ENCODE measurements at regions not wholly inside any gene's neighbourhood (a gene's known extent, or its start where the extent isn't known, plus 50 kb on each side); places are given as distances from the start of the nearest gene placed in this dataset.

DNA sequence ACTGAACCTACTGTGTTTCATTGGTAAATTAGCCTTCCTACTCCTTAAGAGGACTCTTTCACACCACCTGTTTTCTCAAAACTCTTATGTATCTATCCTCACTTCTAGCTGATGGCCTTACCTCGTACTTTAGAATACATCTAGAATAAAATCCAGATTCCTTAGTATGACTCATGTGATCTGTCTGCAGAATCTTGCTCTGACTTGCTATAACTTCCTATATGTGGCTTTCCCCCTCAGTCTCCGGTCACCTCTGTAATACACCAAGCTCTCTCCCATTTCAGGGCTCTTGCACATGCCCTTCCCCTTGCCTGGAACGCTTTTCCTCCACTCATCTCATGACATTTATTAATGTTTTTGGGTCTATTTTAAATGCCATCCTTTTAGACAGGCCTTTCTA is 95.6 kb upstream of the LHCGR start:
- DNase-seq: no peak

DNA sequence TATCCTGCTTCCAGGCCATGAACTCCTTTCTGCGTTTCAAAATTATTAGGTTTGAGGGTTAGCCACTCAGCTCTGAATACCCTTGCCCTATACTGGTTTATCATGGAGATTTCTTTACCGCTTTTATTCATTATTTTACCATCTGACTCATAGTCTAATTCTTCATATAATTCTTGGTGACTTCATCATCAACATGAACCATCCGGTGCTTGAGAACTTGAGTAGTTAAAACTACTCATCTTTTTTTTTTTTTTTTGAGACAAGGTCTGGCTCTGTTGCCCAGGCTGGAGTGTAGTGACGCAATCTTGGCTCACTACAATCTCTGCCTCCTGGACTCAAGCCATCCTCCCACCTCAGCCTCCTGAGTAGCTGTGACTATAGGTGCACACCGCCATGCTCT is 94.2 kb upstream of the LHCGR start:
- DNase-seq: no peak

DNA sequence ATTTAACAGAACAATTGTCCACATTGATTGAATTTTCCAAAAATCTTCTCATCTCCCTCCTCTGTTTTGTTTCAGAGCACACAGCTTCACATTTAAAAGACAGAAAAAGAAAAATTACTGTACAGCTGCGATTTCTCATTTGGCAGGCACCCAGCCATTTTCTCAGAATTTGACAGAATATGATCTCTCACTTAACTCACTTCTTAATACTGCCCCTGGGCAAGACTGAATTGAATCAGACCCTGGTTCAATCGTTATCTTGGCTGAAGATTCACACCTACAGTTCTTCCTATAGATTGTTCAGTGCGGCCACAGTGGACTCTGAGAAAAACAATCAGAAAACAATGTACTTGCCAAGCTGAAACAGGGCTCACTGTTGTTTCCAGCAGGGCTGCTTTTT is 90.2 kb upstream of the LHCGR start:
- DNase-seq: no peak

DNA sequence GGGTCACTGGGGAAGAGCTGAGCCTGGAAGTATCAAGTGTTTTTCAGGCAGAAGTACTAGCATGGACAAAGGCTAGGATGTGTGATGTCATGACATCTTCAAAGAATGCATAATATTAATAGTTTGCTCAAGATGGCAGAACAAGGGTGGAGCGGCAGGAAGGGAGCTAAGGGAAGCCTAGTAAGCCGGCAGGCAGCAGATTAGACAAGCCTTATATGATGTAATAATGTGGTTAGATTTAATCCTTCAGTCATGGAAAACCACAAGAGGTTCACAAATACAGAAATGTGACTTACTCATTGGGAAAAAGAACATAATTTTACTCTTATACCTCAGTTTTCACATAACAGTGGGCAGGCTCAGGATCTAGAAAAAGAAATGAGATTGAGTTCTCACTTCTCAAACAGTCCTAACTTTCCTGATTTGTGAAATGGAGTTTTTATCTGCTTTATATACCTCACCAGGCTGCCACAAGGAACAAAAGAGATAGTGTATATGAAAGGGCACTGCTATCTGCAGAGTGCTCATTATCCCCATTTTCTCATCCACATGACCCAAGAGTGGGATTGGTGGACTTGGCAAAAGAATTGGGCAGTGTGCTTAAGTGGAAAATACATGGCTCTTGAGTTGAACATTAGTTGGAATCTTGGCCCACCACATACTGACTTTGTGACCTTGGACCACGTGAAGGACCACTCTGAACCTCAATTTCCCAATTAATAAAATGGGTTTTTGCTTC is 89.1 kb upstream of the LHCGR start:
- peak; percentile 4 for DNase-seq

DNA sequence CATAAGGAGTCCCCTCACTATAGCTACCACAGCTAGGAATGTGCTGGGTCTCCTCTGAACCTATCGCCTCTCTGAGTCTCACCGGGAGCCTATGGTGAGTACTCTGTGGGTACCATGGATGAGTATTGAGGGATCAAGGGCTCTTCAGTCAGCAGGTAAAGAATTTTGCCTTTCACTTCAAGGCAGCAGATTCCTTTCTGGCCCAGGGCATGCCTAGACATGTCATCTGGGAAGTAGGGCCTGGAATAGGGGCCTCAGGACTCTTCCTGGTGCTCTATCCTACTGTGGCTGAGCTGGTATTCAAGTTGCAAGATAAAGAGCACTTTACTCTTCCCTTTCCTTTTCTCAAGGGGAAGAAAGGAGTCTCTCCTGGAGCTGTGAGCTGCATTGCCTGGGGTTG is 85.6 kb upstream of the LHCGR start:
- DNase-seq: no peak

DNA sequence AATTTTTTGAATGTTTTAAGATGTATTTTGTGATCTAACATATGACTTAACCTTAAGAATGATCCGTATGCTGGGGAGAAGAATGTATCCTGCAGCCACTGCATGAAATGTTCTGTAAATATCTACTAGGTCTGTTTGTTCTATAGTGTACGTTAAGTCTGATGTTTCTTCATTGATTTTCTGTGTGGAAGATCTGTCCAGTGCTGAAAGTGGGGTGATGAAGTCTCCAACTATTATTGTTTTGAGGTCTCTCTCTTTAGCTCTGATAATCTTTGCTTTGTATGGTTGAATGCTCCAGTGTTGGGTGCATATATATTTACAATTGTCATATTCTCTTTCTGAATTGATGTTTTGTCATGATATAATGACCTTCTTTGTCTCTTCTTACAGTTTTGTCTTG is 82.5 kb upstream of the LHCGR start:
- no peak for DNase-seq

DNA sequence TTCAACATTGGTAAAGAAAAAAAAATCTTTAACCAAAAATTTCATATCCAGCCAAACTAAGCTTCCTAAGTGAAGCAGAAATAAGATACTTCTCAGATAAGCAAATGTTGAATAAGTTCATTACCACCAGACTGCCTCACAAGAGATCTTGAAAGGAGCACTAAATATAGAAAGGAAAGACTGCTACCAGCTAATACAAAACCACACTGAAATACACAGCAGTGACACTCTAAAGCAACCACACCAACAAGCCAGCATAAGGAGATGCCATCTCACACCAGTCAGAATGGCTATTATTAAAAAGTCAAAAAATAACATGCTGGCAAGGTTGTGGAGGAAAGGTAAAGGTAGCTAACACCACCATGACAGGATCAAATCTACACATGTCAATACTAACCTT is 74.0 kb upstream of the LHCGR start:
- no peak for DNase-seq

DNA sequence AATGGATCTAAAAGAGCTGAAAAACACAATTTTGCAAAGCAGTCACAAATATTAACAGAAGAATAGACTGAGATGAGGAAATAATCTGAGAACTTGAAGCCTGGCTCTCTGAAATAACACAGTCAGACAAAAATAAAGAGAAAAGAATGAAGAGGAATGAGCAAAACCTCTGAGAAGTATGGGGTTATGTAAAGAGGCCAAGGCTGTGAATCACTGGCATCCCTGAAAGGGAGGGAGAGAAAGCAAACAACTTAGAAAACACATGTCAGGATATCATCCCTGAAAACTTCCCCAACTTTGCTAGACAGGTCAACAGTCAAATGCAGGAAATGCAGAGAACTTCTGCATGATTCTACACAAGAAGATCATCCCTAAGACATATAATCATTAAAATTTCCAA is 73.5 kb upstream of the LHCGR start:
- no peak for DNase-seq

DNA sequence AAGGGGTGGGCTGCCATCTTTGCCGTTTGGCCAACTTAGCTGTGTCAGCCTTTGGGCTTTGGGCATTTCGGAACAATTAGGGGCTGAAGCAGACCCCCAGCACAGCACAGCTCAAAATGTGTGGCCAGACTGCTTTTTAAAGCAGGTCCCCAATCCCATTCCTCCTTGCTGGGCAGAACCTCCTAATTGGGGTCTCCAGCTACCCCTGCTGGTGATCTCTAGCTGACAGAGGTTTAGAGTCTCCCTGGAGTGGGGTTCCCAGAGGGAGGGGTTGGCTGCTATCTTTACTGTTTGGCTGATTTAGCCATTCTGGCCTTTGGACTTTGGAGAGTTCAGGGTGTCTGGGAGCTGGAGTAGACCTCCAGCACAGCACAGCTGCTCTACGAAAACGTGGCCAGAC is 71.5 kb upstream of the LHCGR start:
- DNase-seq: no peak

DNA sequence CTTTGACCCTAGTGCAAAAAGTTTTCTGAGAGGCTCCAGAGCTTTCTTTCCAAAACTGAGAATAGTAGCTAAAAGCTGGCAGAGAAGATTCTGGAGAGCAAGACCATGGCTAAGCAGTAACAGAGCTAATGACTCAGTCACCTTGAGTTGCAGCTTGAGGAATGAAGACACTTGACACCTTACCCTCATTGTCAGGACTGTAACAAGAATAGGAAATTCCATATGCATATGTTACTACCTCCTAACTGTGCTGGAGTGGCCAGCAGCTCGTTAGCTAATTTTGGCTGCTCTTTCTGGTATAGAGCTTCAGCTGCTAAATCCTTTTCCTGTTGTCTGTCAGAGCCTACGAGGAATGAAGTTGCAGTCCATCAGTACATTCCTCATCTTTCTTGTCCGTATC is 68.6 kb upstream of the LHCGR start:
- no peak for DNase-seq

DNA sequence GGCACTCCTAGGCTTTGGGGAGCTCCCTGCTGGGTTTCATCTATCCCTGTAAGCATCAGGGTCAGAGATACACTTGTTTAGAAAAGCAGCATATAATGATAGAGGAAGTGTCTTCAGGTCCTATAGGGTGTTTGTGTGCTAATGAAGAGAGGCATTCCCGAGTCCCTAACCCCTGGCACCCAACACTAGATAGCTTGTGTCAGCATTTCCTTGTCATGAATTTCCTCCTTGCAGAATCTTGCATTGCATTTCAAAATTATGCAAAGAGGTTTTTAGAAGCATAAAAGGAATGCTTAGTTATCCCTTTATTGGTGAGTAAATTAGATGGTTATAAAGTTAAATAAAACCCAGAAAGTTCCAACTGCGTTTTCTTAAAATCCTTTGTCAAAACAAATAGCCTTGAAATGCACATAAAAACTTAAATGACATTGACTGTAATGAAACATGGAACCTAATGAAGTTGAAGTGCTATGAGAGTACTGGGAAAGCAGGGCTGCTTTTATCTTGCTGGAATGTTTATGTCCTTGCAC is 63.7 kb upstream of the LHCGR start:
- DNase-seq: no peak

DNA sequence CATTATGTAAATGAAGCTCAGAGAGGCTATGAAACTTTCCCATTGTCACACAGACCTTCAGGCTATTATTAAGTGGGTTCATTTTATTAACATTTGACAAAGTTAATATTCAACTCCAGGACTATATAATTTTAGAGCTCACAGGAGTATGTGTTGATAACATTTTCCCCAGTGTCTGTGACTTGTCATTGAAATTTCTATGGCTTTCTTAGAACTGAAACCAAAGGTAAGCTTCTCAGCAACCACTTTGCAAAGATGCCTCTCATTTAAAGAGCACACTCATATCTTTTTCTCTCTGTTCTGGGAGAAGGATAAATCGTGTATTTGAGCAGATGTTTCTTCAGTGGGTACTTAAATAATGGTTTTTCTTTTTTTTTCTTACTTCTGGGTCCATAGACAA is 61.8 kb upstream of the LHCGR start:
- no peak for DNase-seq

DNA sequence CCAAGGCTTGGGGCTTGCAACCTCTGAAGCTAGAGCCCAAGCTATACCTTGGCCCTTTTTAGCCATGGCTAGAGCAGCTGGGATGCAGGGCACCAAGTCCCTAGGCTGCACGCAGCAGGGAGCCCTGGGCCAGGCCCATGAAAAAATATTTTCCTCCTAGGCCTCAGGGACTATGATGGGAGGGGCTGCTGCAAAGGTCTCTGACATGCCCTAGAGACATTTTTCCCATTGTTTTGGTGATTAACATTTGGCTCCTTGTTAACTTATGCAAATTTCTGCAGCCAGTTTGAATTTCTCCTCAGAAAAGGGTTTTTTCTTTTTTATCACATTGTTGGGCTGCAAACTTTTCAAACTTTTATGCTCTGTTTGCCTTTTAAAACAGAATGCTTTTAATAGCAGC is 56.9 kb upstream of the LHCGR start:
- no peak for DNase-seq

DNA sequence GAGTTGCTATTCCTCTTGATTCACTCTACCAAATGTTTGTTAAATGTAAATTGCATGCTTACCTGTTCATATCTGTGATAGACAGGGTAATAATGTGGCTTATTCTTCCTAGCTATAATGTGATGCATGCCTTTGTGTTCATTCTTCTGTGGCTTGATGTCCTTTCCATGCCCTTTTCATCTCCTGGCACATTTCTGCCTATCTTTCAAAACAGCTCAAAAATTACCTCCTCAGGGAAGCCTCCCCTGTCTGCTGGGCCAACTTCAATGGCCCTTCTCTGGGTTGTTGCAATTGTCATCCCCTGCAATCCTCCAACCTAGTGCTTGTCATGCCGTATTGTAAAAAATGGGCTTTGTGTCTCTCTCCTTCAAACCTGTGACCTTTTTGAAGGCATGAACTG is 52.8 kb upstream of the LHCGR start:
- DNase-seq: no peak
